ENCODE measurements at regions not wholly inside any gene's neighbourhood (a gene's known extent, or its start where the extent isn't known, plus 50 kb on each side); places are given as distances from the start of the nearest gene placed in this dataset.

GRCh38 chr16:59645194-59645593 is 911.1 kb upstream of the GOT2 start:
- TF ChIP-seq CTCF (conservative IDR thresholded peaks at IDR 0.05) (no peak), EZH2 (IDR thresholded peaks at IDR 0.05; ENCODE audit: low read depth) (no peak)
- no peaks in the 10 kb centered on the region for H4K20me1 ChIP-seq (ENCODE audit: insufficient read depth)
- no TSS peak for BruUV-seq (replicated peaks)

DNA sequence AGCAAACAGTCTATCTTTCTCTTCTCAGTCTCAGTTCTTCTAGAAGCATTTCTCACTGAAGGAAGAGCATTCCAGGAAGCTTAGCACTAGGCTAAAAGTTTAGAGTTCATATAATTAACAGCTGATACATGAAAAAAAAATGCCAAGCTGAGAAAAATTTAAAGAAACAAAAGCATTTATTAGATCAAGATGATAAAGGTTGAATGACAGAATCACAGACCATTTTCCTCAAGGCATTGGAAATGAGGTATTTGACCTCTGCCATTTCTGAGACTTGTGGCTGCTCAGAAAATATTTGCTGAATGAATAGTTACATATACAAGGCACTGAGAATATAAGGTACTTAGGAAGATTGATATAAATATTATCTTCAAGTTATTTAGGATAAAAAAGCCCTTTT is 901.6 kb upstream of the GOT2 start:
- no peaks in the 10 kb centered on the region for H3K27me3 ChIP-seq (ENCODE audit: insufficient read depth, low read depth)
- no peak for DNase-seq
- CTCF ChIA-PET: no interaction called here

More at GRCh38 chr16:59645194-59645593, 911.1 kb upstream of the GOT2 start:
- H3K9me2 ChIP-seq (ENCODE audit: insufficient read depth): no peaks in the 10 kb centered on the region
- POLR2A ChIA-PET (ENCODE audit: unreplicated experiment): no interaction called here
- H3K4me2 ChIP-seq: no peak overlapping the region
- H3F3A ChIP-seq (ENCODE audit: insufficient read depth, low read depth): no peaks in the 10 kb centered on the region
- intact Hi-C loops (cut with micrococcal nuclease; ENCODE audit: unreplicated experiment): no loop called here
- CTCF ChIA-PET: no interaction called here
- DNase-seq: no peak
- H3K9me3 ChIP-seq (ENCODE audit: insufficient read depth, low read depth): no peaks in the 10 kb centered on the region
- no peaks in the 10 kb centered on the region for H3K79me2 ChIP-seq (ENCODE audit: low read depth)
- H3K4me3 ChIP-seq: no peak overlapping the region
- H3K4me1 ChIP-seq (replicated peaks; ENCODE audit: insufficient read depth): no peaks in the 10 kb centered on the region
- no peak overlapping the region for H2AFZ ChIP-seq
- H3K36me3 ChIP-seq (ENCODE audit: low read depth): no peaks in the 10 kb centered on the region
- H3K27me3 ChIP-seq (ENCODE audit: insufficient read depth, low read depth): no peaks in the 10 kb centered on the region
- no peak overlapping the region for H3K27ac ChIP-seq

DNA sequence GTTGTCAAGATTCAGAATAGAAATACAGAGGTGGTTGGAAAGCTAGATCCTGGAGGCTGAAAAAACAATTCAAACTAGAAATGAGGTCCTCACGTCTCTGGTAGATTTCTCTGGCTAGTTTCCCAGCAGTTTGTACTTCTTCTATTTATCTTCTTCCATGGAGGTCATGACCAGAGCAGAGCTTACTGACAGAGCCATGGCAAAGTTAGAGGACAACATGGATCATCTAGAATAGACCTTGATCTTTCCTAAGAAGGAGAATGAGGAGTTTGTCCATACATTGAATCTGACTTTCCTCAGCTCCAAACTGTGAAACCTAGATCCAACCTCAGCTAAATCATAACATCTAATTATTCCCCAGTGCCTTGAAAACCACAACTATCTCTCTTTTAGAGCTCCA is 900.8 kb upstream of the GOT2 start:
- H3F3A ChIP-seq (ENCODE audit: insufficient read depth, low read depth): no peaks in the 10 kb centered on the region
- TF ChIP-seq EZH2 (IDR thresholded peaks at IDR 0.05; ENCODE audit: low read depth) (no peak), CTCF (conservative IDR thresholded peaks at IDR 0.05) (no peak)
- H4K20me1 ChIP-seq (ENCODE audit: insufficient read depth): no peaks in the 10 kb centered on the region
- no peak overlapping the region for H3K4me3 ChIP-seq
- no peak for DNase-seq
- H3K27me3 ChIP-seq (ENCODE audit: insufficient read depth, low read depth): no peaks in the 10 kb centered on the region
- POLR2A ChIA-PET (ENCODE audit: unreplicated experiment): no interaction called here
- no peaks in the 10 kb centered on the region for H3K9me3 ChIP-seq (ENCODE audit: insufficient read depth, low read depth)
- H3K4me2 ChIP-seq: no peak overlapping the region
- CTCF ChIA-PET: no interaction called here
- intact Hi-C loops (cut with micrococcal nuclease; ENCODE audit: unreplicated experiment): no loop called here
- BruUV-seq (replicated peaks): no TSS peak
- H3K36me3 ChIP-seq (ENCODE audit: low read depth): no peaks in the 10 kb centered on the region
- H3K9me2 ChIP-seq (ENCODE audit: insufficient read depth): no peaks in the 10 kb centered on the region
- no peaks in the 10 kb centered on the region for H3K79me2 ChIP-seq (ENCODE audit: low read depth)
- no peak overlapping the region for H3K27ac ChIP-seq
- no peaks in the 10 kb centered on the region for H3K4me1 ChIP-seq (replicated peaks; ENCODE audit: insufficient read depth)
- no peak overlapping the region for H2AFZ ChIP-seq

More for the DNA sequence above, 901.6 kb upstream of the GOT2 start:
- H3K4me3 ChIP-seq: no peak overlapping the region
- H3F3A ChIP-seq (ENCODE audit: insufficient read depth, low read depth): no peaks in the 10 kb centered on the region
- TF ChIP-seq EZH2 (IDR thresholded peaks at IDR 0.05; ENCODE audit: low read depth): no peak
- no peak for TF ChIP-seq CTCF (conservative IDR thresholded peaks at IDR 0.05)
- POLR2A ChIA-PET (ENCODE audit: unreplicated experiment): no interaction called here
- H2AFZ ChIP-seq: no peak overlapping the region
- BruUV-seq (replicated peaks): no TSS peak
- H3K79me2 ChIP-seq (ENCODE audit: low read depth): no peaks in the 10 kb centered on the region
- intact Hi-C loops (cut with micrococcal nuclease; ENCODE audit: unreplicated experiment): no loop called here
- H4K20me1 ChIP-seq (ENCODE audit: insufficient read depth): no peaks in the 10 kb centered on the region
- no peaks in the 10 kb centered on the region for H3K9me3 ChIP-seq (ENCODE audit: insufficient read depth, low read depth)
- H3K4me1 ChIP-seq (replicated peaks; ENCODE audit: insufficient read depth): no peaks in the 10 kb centered on the region
- H3K4me2 ChIP-seq: no peak overlapping the region
- H3K9me2 ChIP-seq (ENCODE audit: insufficient read depth): no peaks in the 10 kb centered on the region
- H3K27ac ChIP-seq: no peak overlapping the region
- H3K36me3 ChIP-seq (ENCODE audit: low read depth): no peaks in the 10 kb centered on the region

Measured in PC-9 (cell line).